ENCODE measurements at regions not wholly inside any gene's neighbourhood (a gene's known extent, or its start where the extent isn't known, plus 50 kb on each side); places are given as distances from the start of the nearest gene placed in this dataset.
"Not testable (repeated sequence)": the region's sequence is repeated elsewhere in the genome, so short reads cannot be mapped to it uniquely, and the experiment has no call there.

DNA sequence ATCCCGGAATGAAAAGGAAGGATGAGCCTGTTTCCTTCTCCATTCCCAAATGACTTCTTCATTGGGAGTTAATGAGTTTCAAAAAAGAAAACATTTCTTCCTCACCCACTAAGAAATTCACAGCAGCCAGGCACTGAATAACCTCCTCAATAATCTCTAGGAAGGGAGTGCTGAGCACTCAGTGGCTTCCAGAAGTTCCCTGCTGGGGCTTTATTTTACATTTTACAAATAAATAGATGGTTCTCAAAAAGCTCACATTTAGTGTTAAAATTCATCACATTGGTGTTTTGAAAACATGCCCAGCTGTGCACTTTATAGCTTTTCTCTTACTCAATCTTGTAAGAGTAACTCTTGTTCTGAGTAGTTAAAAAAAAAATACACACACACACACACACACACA lies 148.9 kb upstream of the PFKP start:
- FAIRE-seq, result no peak

DNA sequence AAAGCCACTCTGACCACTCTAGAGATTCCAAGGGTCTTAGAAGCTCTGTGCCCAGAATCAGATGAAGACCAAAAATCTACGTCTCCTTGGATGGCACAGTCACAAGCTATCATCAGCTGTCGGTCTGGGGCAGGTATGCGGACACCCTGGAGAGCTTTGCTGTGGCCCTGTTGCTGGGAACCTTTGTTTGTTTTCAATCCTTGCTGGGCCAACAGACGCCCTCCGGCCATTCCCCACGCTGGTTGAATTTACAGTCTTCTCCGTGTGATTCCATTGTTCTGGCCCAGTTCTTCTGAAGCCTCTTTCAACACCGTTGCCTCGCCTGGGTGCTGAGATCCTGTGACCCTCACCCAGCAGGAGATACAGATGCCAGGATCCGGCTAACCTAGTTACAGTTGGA lies 149.4 kb upstream of the PFKP start:
- no peak for FAIRE-seq

DNA sequence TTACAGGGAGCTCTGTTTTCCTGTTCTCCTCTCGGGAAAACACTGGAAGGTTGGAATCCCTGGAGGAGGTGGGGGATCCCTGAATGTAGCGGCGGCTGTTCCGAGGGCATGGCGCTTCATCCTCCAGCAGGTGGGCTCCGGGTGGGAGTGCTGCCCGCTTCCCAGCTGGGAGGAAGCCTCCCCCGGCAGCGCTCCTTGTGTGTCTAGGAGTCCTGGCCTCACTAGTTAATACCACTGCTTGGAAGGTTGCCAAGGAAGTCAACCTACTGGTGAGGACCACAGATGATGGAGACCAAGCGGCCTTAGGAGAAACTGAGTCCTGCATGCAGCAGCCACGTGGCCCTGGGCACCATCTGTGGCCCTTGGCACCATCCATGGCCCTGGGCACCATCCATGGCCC lies 151.9 kb upstream of the PFKP start:
- FAIRE-seq, result no peak

DNA sequence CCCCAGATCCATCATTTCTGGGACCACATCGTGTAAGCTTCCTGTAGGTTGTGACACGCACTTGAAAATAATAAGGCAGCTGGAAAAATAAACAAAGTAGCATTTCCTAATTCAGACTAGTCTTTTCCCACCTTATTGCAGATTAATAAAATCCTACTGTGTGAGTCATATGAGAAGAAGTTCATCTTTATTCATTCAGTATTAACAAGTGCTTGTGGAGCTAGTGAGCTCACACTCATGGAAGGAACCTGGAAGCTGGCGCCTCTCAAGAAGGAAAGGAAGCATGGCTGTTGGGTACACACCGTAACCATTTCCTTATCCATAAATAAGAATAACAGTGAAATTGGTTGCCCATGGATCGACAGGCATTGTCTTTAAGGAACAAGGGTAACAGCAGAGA lies 152.6 kb upstream of the PFKP start:
- no peak for FAIRE-seq

DNA sequence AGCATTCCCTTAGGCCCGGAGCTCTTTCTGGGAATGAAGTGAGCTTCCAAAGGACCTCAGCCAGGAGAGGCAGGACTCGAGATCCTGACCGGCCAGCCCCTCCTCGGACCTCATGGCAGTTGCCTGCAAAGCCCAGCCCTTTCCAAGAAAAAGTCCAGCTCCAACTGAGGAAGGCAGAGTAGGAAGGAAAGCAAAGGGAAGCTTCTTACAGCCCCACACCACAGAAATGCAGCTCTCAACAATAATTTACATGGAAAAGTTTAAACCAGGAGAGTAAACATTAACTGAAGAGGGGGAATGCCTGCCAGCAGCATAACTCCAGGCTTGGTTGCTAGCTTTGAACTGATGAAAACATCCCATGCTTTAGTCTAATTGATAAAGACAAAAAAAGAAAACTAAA lies 153.9 kb upstream of the PFKP start:
- no peak for FAIRE-seq

GRCh38 chr10:2910656-2911055 lies 156.7 kb upstream of the PFKP start:
- FAIRE-seq, result no peak

DNA sequence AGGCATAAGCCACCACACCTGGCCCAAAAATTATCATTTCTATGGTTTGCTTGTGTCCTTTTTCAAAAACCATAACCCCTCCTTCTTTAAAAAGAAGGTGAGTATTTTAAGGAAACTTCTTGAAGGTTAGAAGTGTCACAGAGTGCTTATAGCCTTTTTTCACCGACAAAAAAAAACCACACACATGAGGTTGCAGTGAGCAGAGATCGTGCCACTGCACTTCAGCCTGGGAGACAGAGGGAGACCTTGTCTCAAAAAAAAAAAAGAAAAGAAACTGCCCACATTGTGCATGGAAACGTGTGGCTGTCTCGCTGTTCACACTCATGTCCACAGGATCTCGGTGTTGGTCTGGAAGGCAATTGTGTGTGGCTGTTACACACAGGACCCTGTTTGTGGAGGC lies 157.4 kb upstream of the PFKP start:
- FAIRE-seq, result no peak

DNA sequence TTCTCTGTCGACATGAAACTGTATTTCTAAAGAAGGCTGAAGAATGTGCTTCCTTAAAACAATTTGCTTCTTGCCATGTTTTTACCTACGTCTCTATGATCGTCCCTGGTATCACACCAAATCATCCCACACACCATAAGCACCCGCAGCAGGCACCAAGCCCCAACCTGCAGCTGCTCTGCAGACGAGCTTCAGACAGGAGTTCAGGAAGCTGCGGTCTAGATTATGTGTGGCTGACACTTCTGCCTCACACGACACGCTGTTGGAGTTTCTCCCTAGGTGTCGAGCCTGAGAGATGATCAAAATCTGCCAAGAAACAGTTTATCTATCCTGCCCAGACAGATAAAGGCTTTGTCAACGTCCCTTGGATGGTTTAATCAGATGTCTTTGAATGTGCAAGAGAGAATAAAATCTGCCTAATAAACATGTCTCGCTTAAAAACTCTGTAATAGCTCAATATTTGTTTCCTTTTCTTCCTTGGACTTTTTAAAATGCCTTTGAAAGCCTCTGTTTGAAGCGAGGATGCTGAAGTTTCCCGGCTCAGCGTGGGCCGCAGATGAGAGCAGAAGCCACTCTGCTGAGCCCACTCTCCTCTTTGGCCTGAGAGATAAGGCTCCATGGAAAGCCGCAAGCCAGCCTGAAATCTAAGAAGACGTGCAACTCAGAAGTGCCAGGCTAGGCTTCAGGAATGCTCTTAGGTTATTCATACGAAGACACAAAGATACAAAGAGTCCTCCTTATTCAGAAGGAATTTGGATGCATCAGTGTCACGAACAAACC lies 158.3 kb upstream of the PFKP start:
- no peak for FAIRE-seq

DNA sequence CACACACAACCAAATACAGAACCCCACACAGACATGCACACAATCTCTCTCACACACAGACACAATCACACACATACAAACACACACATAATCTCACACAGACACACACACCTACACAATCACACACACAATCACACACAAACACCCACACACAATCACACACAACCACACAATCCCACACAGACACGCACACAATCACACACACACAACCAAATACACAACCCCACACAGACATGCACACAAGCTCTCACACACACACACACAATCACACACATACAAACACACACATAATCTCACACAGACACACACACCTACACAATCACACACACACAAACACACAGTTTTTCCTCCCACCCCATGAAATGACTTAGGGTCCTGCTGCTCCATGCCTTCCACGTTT lies 160.4 kb upstream of the PFKP start:
- FAIRE-seq, result no peak

GRCh38 chr10:2905851-2906250 lies 161.5 kb upstream of the PFKP start:
- FAIRE-seq, result no peak

GRCh38 chr10:2900530-2900929 lies 166.8 kb upstream of the PFKP start:
- FAIRE-seq, result no peak

GRCh38 chr10:2899246-2899951 lies 167.9 kb upstream of the PFKP start:
- no peak for FAIRE-seq

DNA sequence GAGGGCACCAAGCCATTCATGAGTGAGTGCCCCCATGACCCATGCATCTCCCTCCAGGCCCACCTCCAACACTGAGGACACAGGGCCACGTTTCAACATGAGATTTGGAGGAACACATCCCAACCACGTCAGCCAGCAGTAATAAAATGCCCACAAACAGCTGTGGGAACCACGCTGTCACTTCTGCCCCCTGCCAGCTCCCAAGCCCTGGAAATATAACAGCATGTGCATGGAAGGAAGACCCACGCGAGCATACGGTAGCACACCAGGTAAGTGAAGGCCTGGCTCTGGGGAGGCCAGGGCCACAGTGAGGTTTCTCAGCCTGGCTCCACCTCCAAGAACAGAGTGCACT lies 168.9 kb upstream of the PFKP start:
- no peak for FAIRE-seq

DNA sequence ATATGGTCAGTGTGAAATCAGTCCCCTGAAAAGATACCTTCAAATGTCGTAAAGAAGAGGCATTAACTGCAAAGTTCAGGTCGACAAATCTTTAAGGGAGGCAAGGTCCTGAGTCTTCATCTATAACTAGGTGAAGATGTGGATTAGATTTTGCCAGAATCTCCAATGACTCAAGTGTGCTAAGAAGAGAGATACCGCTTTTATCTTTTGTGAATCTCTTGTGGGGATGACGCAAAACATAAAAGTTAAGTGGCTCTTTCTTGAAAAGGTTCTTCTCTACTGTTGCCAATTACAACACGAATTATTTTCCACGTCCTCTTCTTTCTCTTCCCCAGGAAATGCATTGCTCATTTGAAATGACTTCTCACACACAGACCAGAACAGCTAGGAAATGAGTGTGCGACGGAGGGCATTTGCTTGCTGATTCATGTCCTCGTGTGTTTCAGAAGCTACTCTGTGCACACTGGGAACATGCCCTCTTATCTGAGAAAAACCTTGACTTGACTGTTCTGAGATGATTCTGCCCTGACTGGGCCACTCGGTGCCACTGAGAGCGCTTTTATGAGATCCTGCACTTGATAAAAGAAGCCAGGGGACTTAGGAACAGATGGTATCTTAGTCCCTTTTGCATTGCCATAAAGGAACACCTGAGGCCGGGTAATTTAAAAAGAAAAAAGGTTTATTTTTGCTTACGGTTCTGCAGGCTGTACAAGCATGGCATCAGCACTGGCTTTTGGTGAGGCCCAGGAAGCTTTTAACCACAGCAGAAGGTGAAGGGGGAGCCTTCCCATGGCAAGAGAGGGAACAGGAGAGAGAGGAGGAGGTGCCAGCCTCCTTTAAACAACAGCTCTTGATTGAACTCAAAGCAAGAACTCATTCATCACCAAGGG lies 169.5 kb upstream of the PFKP start:
- FAIRE-seq, result no peak

DNA sequence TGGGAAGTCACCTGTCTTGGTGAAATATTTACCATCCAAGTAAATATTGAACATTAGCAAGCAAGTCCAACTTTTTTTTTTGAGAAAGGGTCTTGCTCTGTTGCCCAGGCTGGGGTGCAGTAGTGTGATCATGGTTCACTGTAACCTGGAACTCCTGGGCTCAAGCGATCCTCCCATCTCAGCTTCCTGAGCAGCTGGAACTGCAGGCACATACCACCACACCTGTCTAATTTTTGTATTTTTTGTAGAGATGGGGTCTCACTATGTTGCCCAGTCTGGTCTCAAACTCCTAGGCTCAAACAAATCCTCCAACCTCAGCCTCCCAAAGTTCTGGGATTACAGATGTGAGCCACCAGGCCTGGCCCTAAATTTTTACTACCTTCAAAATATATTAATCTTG lies 171.0 kb upstream of the PFKP start:
- FAIRE-seq, result not testable (repeated sequence)

DNA sequence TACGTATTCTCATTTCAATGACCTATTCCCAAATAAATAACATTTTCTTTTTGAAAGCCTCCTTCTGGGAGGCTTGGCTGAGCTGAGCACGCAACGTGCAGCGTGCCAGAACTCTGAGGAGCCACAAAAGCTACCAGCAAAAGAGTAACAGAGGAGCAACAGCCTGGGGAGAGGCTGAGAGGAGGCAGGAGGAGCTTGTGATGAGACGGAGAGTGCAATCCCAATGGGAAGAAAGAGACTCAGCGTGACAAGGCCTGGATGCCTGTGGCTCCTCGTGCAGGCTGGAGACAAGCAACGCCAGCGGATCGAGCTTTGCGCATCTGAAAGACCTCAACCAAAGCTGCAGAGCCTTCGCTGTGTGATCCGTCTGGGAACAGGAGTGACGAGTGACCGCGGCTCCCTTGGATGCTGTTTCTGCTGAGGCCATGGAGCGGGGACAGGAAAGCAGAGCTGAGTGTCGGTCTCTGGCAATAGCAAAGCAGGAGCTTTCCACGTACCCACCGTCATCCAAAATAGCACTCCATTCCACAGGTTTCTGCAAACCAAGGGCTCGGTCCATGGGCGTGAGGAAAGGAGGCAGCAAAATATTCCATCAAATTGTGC lies 171.7 kb upstream of the PFKP start:
- FAIRE-seq, result no peak

DNA sequence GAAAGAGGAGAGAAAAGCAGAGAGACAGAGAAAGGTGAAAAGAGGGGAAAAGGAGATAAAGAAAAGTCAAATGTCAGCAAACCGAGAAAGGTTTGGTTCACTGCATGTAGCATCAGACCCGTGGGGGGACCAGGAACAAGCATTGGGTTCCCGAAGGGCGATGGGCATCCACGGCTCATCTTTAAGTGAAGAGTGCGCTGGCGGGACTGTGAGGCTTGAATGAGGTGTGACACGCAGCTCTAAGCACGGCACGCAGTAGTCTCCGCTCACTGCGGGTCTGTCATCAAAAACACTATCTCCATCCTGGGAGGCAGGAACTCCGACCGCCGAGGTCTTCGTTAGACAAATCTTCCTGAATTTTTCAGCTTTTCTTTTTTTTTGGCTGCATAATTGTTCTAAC lies 173.4 kb upstream of the PFKP start:
- FAIRE-seq, result no peak

DNA sequence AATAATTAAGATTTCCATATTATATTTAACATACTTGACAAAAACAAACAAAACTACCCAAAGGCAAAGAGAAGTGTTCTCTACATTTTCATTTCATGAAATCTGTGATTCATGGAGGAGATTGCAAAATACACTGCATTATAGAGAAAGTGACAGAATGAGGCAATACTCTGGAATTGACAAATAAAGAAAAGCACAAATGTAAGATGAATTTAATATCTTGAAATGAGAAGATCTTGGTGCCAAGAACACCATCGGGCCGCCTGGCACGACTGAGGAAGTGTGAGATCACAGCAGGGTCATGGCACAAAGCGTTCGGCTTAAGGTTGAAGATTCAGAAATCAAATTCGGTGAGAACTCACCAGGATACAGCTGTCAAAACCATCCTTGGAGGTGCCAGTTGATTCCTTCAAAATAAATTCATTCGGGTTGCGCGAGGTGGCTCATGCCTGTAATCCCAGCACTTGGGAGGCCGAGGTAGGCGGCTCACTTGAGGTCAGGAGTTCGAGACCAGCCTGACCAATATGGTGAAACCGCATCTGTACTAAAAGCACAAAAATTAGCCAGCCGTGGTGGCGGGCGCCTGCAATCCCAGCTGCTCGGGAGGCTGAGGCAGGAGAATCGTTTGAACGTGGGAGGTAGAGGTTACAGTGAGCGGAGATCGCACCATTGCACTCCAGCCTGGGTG lies 174.0 kb upstream of the PFKP start:
- no peak for FAIRE-seq

DNA sequence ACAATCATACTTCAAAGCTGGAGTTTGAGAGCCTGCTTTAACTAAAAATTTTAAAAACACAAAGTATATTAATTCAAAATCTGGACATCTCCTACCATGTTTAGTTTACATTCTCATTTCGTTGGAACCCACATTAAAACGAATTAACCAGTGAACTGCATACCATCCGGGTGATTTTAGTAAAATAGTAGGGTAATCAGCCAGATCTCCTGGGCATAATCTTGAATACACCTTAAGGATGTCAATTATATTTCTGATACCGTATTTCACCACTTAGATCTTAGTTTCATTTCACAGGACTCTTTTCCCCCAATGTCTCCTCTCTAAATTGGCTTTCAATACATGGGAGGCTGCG lies 175.6 kb upstream of the PFKP start:
- FAIRE-seq, result no peak

GRCh38 chr10:2891073-2891769 lies 176.1 kb upstream of the PFKP start:
- FAIRE-seq, result no peak

DNA sequence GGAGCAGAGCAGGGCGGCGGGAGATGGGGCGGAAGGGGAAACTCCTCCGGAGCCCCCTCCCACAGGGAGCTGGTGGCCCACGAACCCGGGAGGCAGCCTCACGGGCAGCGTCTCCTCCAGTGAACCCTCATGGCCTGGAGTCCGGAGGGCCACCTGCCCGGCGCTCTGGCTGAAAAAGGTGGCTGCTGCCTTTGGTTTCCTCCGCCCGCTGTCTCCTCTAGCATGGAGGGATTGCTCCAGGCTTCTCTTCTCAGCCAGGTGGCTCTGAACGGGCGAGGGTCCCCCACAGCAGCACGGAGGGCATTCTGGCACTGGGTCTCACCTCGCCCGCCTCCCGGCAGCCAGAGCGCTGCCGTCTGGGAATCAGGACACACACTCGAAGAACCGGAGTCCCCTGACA lies 177.3 kb upstream of the PFKP start:
- FAIRE-seq, result no peak

DNA sequence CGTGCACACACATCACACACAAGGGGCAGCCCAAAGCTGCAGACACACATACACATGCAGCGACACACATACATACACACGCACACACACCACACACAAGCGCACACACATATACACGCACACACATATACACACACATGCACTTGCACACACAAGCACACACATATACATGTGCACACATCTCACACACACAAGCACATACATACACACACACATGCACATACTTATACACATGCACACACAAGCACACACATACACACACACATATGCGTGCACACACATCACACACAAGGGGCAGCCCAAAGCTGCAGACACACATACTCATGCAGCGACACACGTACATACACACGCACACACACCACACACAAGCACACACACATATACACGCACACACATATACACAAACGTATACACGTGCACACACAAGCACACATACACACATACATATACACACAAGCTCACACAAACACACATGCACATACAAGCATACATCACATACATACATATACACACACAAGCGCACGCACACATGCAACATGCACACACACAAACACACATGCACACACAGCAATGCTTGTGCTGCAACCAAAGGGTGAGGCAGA lies 178.8 kb upstream of the PFKP start:
- no peak for FAIRE-seq

All from A204.1 (cell line).